Smooth muscle cell (in vitro differentiated cells): ENCODE measurements at regions not wholly inside any gene's neighbourhood (a gene's known extent, or its start where the extent isn't known, plus 50 kb on each side); places are given as distances from the start of the nearest gene placed in this dataset.

ENCODE experiments used
- DNase-seq: peaks from one replicate; lab custom pipeline; 2025; ENCODE audit not compliant: unreplicated experiment; lab: John Stamatoyannopoulos, UW
- H2AFZ ChIP-seq: fragments of 200-600 bp; sonication (generic); 2 replicates; pipeline ENCODE4 v1.6.0; 2016; ENCODE audit warnings: antibody characterized with exemption, low read depth, mild to moderate bottlenecking
- H3F3A ChIP-seq: fragments of 200-600 bp; sonication (generic); 2 replicates; pipeline ENCODE4 v1.6.0; 2017; ENCODE audit warnings: antibody characterized with exemption, low read depth
- H3K27ac ChIP-seq: fragments of 200-600 bp; sonication (generic); 2 replicates; pipeline ENCODE4 v1.5.1; 2016; ENCODE audit warnings: low read depth, mild to moderate bottlenecking
- H3K27me3 ChIP-seq: fragments of 200-600 bp; sonication (generic); 2 replicates; pipeline ENCODE4 v1.6.1; 2016; ENCODE audit warnings: low read depth, mild to moderate bottlenecking
- H3K36me3 ChIP-seq: fragments of 200-600 bp; sonication (generic); 2 replicates; pipeline ENCODE4 v1.5.1; 2016; ENCODE audit warnings: low read depth
- H3K4me1 ChIP-seq: fragments of 200-600 bp; sonication (generic); 2 replicates; pipeline ENCODE4 v1.5.1; 2016; ENCODE audit warnings: low read depth
- H3K4me2 ChIP-seq: fragments of 200-600 bp; sonication (generic); 2 replicates; pipeline ENCODE4 v1.6.0; 2016; ENCODE audit warnings: mild to moderate bottlenecking
- H3K4me3 ChIP-seq: fragments of 200-600 bp; sonication (generic); 2 replicates; pipeline ENCODE4 v1.5.1; 2016; ENCODE audit warnings: mild to moderate bottlenecking
- H3K79me2 ChIP-seq: fragments of 200-600 bp; sonication (generic); 2 replicates; pipeline ENCODE4 v1.6.0; 2016; ENCODE audit warnings: low read depth, mild to moderate bottlenecking
- H3K9ac ChIP-seq: fragments of 200-600 bp; sonication (generic); 2 replicates; pipeline ENCODE4 v1.6.0; 2016; ENCODE audit warnings: low read depth
- H3K9me3 ChIP-seq: fragments of 200-600 bp; sonication (generic); replicated peaks from 2 replicates; pipeline ENCODE4 v1.5.1; 2016; ENCODE audit warnings: low read depth
- H4K20me1 ChIP-seq: fragments of 200-600 bp; sonication (generic); 2 replicates; pipeline ENCODE4 v1.6.0; 2016; ENCODE audit warnings: low read depth
- CTCF ChIP-seq: fragments of 200-600 bp; sonication (generic); IDR thresholded peaks from 2 replicates; pipeline ENCODE4 v1.5.1; 2017; ENCODE audit warnings: borderline replicate concordance, mild to moderate bottlenecking, antibody characterized with exemption; ENCODE audit not compliant: insufficient read depth, poor library complexity, severe bottlenecking
- WGBS: methylation state at CpG from one replicate; pipeline ENCODE4 v1.1.7; 2016; ENCODE audit warnings: low lambda C conversion rate; 5-methylcytosine and 5-hydroxymethylcytosine counted together

DNA sequence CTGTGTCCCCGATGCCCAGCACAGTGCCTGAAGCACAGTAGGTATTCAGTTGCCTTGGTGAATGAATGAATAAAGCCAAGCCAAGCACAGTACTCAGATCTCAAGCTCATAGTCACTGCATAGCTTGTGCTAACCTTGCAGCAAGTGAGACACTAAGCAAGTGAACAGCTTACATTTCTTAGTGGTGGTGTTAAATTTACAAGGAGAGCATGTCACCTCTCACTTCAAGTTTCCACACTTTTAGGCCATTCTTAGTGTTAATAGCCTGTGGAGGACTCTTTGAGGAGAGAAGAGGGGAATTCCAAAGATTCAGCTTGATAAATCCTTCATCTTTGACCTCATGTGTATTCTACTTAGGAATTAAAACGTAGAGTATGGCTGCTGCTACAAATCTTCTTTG is 104.7 kb downstream of the C9orf152 start:
- no peak for TF ChIP-seq CTCF
- Histone ChIP-seq H3K36me3 (no peaks in the 10 kb centered on the region), H3K4me2 (no peak overlapping the region), H3K27me3 (no peaks in the 10 kb centered on the region), H4K20me1 (peaks cover 74% of the 10 kb centered on the region), H3K4me1 (peaks cover 35% of the 10 kb centered on the region), H3K9me3 (no peaks in the 10 kb centered on the region), H3K9ac (peak overlapping the region; percentile 9), H3K79me2 (peaks cover 27% of the 10 kb centered on the region), H3K27ac (no peak overlapping the region), H2AFZ (no peak overlapping the region), H3K4me3 (no peak overlapping the region), H3F3A (peaks cover 14% of the 10 kb centered on the region)
- WGBS: 85% methylated on average over 2 of the region's 2 CpGs
- no peak for DNase-seq

GRCh38 chr9:110104261-110104809 is 103.6 kb downstream of the C9orf152 start:
- Histone ChIP-seq H3F3A (peaks cover 14% of the 10 kb centered on the region), H4K20me1 (peaks cover 67% of the 10 kb centered on the region), H3K27me3 (no peaks in the 10 kb centered on the region), H3K9me3 (no peaks in the 10 kb centered on the region), H3K9ac (peak overlapping the region; percentile 84), H3K79me2 (peaks cover 31% of the 10 kb centered on the region), H3K36me3 (no peaks in the 10 kb centered on the region), H3K4me2 (peak overlapping the region; percentile 66), H3K27ac (peak overlapping the region; percentile 95), H2AFZ (no peak overlapping the region), H3K4me1 (peaks cover 33% of the 10 kb centered on the region), H3K4me3 (no peak overlapping the region)
- no peak for DNase-seq
- WGBS: 39% methylated on average over 5 of the region's 5 CpGs
- TF ChIP-seq CTCF: no peak

DNA sequence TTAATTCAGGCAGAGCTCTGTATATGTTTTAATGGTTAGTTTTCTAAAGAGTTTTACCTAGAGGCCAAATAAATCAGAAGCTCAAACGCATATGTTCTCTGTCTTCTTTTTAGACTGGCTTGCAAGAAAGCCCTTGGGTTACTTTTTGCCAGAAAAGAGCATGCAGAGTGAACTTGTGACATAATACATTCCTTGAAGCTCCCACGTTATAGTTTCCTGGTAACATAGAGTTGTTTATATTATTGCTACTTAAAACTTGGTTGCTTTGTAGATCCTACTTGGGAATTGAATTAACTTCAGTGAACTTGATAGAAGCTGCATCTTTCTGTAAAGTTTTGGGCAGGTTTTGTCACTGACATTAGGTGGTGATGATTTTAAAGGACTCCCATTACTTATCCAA is 102.9 kb downstream of the C9orf152 start:
- Histone ChIP-seq H3K4me1 (peaks cover 30% of the 10 kb centered on the region), H3K36me3 (no peaks in the 10 kb centered on the region), H3K9ac (peak overlapping the region; percentile 84), H3K27me3 (no peaks in the 10 kb centered on the region), H2AFZ (no peak overlapping the region), H3K27ac (peak overlapping the region; percentile 95), H3K9me3 (no peaks in the 10 kb centered on the region), H3K79me2 (peaks cover 31% of the 10 kb centered on the region), H3K4me3 (no peak overlapping the region), H3K4me2 (peak overlapping the region; percentile 66), H3F3A (peaks cover 10% of the 10 kb centered on the region), H4K20me1 (peaks cover 62% of the 10 kb centered on the region)
- 15% methylated on average over 2 of the region's 2 CpGs for WGBS
- no peak for DNase-seq
- no peak for TF ChIP-seq CTCF

- peaks cover 30% of the 10 kb centered on the region for H3K4me1 ChIP-seq
- peaks cover 10% of the 10 kb centered on the region for H3F3A ChIP-seq
- H3K4me2 ChIP-seq: no peak overlapping the region
- H2AFZ ChIP-seq: no peak overlapping the region
- no peak for TF ChIP-seq CTCF
- WGBS: 45% methylated on average over 2 of the region's 2 CpGs
- peaks cover 31% of the 10 kb centered on the region for H3K79me2 ChIP-seq
- DNase-seq: no peak
- H3K4me3 ChIP-seq: no peak overlapping the region
- H3K27ac ChIP-seq: no peak overlapping the region
- no peaks in the 10 kb centered on the region for H3K36me3 ChIP-seq
- peaks cover 49% of the 10 kb centered on the region for H4K20me1 ChIP-seq
- H3K9ac ChIP-seq: no peak overlapping the region
- no peaks in the 10 kb centered on the region for H3K9me3 ChIP-seq
- no peaks in the 10 kb centered on the region for H3K27me3 ChIP-seq
Measured at GRCh38 chr9:110106661-110107060, 101.3 kb downstream of the C9orf152 start.
